Neural crest cell (in vitro differentiated cells): ENCODE measurements at regions not wholly inside any gene's neighbourhood (a gene's known extent, or its start where the extent isn't known, plus 50 kb on each side); places are given as distances from the start of the nearest gene placed in this dataset.

ENCODE experiments used
- DNase-seq: peaks from one replicate; pipeline ENCODE4 v3.0.0; 2021; ENCODE audit warnings: low read depth, mixed read lengths, low spot score
- H3K27ac Mint-ChIP-seq: one replicate; pipeline ENCODE4 v1.8.0; 2021; ENCODE audit warnings: mild to moderate bottlenecking, mixed read lengths; ENCODE audit not compliant: unreplicated experiment
- H3K27me3 Mint-ChIP-seq: 2 replicates; pipeline ENCODE4 v1.8.0; 2021; ENCODE audit warnings: low read depth, mild to moderate bottlenecking, mixed read lengths
- H3K36me3 Mint-ChIP-seq: 2 replicates; pipeline ENCODE4 v1.8.0; 2021; ENCODE audit warnings: low read depth, mild to moderate bottlenecking, mixed read lengths
- H3K4me1 Mint-ChIP-seq: 2 replicates; pipeline ENCODE4 v1.8.0; 2021; ENCODE audit warnings: mixed read lengths
- H3K4me3 Mint-ChIP-seq: one replicate; pipeline ENCODE4 v1.8.0; 2021; ENCODE audit warnings: mild to moderate bottlenecking, mixed read lengths
- H3K9me3 Mint-ChIP-seq: 2 replicates; pipeline ENCODE4 v1.8.0; 2021; ENCODE audit warnings: mixed read lengths
- TF ChIP-seq, protein P1 (sequence below): fragments of 200-600 bp; sonication (generic); conservative IDR thresholded peaks from 2 replicates; pipeline ENCODE4 v1.5.0; 2021; ENCODE audit warnings: antibody characterized with exemption, mild to moderate bottlenecking

- TF ChIP-seq, protein P1, sequence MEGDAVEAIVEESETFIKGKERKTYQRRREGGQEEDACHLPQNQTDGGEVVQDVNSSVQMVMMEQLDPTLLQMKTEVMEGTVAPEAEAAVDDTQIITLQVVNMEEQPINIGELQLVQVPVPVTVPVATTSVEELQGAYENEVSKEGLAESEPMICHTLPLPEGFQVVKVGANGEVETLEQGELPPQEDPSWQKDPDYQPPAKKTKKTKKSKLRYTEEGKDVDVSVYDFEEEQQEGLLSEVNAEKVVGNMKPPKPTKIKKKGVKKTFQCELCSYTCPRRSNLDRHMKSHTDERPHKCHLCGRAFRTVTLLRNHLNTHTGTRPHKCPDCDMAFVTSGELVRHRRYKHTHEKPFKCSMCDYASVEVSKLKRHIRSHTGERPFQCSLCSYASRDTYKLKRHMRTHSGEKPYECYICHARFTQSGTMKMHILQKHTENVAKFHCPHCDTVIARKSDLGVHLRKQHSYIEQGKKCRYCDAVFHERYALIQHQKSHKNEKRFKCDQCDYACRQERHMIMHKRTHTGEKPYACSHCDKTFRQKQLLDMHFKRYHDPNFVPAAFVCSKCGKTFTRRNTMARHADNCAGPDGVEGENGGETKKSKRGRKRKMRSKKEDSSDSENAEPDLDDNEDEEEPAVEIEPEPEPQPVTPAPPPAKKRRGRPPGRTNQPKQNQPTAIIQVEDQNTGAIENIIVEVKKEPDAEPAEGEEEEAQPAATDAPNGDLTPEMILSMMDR = no peak
- Mint-ChIP-seq H3K27me3 (no peaks in the 10 kb centered on the region), H3K4me1 (peaks cover 8% of the 10 kb centered on the region), H3K36me3 (peaks cover 4% of the 10 kb centered on the region), H3K9me3 (peaks cover 2% of the 10 kb centered on the region), H3K4me3 (no peak overlapping the region), H3K27ac (no peak overlapping the region)
- DNase-seq = no peak
Measured at GRCh38 chr2:190126798-190127197, 64.3 kb upstream of the MSTN start.

DNA sequence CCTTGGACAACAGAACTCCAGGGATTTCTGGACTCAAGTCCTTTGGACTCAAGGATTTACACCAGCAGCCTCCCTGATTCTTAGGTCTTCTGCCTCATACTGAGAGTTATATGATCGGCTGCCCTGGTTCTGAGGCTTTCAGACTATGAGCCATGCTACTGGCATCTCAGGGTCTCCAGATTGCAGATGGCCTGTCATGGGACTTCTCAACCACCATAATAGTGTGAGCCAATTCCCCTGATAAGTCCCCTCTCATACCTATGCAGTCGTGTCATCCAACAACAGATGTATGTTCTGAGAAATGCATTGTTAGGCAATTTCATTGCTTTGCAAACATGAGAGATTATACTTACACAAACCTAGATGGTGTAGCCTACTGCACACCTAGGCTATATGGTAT is 61.4 kb upstream of the MSTN start:
- Mint-ChIP-seq H3K27me3 (no peaks in the 10 kb centered on the region), H3K27ac (no peak overlapping the region), H3K36me3 (no peaks in the 10 kb centered on the region), H3K4me3 (no peak overlapping the region), H3K4me1 (peaks cover 21% of the 10 kb centered on the region), H3K9me3 (no peaks in the 10 kb centered on the region)
- DNase-seq = no peak
- TF ChIP-seq, protein P1 = no peak

DNA sequence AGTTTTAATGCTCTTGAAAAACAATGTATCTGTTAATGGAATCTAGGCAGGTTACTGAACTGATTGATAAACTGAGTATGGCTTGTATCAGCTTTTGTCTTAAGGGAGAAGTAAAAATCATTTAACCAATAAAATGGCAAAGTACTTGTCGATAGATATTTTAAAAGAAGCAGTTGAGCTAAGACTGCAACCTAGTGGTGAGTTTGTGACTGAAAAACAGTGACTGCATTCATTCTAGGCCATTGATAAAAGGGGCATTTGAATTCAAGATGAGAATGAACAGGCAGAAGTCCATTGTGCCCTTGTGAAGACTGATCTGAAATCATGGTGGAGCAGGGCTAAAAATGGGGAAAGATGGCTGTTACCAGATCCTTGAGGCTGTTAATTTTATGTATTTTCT is 59.4 kb upstream of the MSTN start:
- no peak for DNase-seq
- no peaks in the 10 kb centered on the region for H3K27me3 Mint-ChIP-seq

GRCh38 chr2:190121305-190121704 is 58.8 kb upstream of the MSTN start:
- H3K27ac Mint-ChIP-seq = no peak overlapping the region
- TF ChIP-seq, protein P1 = no peak
- H3K4me3 Mint-ChIP-seq = no peak overlapping the region
- H3K36me3 Mint-ChIP-seq = no peaks in the 10 kb centered on the region
- H3K9me3 Mint-ChIP-seq = no peaks in the 10 kb centered on the region
- H3K27me3 Mint-ChIP-seq = no peaks in the 10 kb centered on the region
- no peak for DNase-seq
- H3K4me1 Mint-ChIP-seq = peaks cover 23% of the 10 kb centered on the region

More for the DNA sequence above, 59.4 kb upstream of the MSTN start:
- peaks cover 23% of the 10 kb centered on the region for H3K4me1 Mint-ChIP-seq
- no peak overlapping the region for H3K27ac Mint-ChIP-seq
- H3K36me3 Mint-ChIP-seq = no peaks in the 10 kb centered on the region
- H3K9me3 Mint-ChIP-seq = no peaks in the 10 kb centered on the region
- TF ChIP-seq, protein P1 = peak; percentile 57
- H3K4me3 Mint-ChIP-seq = no peak overlapping the region

DNA sequence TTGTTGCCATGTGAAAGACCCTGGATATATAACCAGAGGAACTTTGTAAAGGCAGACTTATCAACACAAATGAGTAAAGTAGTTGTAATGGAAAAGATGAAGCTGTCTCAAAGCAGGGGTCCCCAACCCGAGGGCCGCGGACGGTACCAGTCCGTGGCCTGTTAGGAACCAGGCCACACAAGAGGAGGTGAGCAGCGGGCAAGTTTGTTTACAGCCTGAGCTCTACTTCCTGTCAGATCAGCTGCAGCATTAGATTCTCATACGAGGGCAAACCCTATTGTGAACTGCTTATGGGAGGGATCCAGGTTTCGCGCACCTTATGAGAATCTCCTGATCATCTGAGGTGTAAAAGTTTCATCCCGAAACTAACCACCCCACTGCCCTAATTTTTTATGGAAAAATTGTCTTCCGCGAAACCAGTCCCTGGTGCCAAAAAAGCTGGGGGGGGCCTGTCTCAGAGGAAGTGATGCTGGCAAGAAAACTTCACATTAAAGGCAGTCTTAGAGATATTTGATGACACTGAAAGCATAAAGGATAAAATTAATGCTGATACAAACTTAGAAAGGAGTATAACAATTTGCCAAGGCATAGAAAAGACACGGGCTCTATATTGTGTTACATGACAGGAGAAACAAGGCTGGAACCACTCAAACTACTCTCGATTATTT is 57.5 kb upstream of the MSTN start:
- Mint-ChIP-seq H3K9me3 (peaks cover 4% of the 10 kb centered on the region), H3K36me3 (no peaks in the 10 kb centered on the region), H3K27me3 (no peaks in the 10 kb centered on the region), H3K4me1 (peaks cover 23% of the 10 kb centered on the region), H3K27ac (no peak overlapping the region), H3K4me3 (no peak overlapping the region)
- DNase-seq = no peak
- TF ChIP-seq, protein P1 = no peak
